ENCODE measurements at regions not wholly inside any gene's neighbourhood (a gene's known extent, or its start where the extent isn't known, plus 50 kb on each side); places are given as distances from the start of the nearest gene placed in this dataset.

GRCh38 chr7:24164401-24164800 is 119.6 kb upstream of the NPY start:
- TF ChIP-seq CTCF (IDR thresholded peaks at IDR 0.05; ENCODE audit: low read depth, low read length) (no peak), EZH2phosphoT487 (IDR thresholded peaks at IDR 0.05; ENCODE audit: low read depth) (no peak)
